Nucleus accumbens (tissue), 56 donors: ENCODE measurements at regions not wholly inside any gene's neighbourhood (a gene's known extent, or its start where the extent isn't known, plus 50 kb on each side); places are given as distances from the start of the nearest gene placed in this dataset.
A peak's percentile ranks its signal among the peaks of the same experiment; 100 is the strongest.

Source experiments
- DNase-seq, 56 donors: peaks; one replicate each; lab custom pipeline; 2025; lab: John Stamatoyannopoulos, UW

DNA sequence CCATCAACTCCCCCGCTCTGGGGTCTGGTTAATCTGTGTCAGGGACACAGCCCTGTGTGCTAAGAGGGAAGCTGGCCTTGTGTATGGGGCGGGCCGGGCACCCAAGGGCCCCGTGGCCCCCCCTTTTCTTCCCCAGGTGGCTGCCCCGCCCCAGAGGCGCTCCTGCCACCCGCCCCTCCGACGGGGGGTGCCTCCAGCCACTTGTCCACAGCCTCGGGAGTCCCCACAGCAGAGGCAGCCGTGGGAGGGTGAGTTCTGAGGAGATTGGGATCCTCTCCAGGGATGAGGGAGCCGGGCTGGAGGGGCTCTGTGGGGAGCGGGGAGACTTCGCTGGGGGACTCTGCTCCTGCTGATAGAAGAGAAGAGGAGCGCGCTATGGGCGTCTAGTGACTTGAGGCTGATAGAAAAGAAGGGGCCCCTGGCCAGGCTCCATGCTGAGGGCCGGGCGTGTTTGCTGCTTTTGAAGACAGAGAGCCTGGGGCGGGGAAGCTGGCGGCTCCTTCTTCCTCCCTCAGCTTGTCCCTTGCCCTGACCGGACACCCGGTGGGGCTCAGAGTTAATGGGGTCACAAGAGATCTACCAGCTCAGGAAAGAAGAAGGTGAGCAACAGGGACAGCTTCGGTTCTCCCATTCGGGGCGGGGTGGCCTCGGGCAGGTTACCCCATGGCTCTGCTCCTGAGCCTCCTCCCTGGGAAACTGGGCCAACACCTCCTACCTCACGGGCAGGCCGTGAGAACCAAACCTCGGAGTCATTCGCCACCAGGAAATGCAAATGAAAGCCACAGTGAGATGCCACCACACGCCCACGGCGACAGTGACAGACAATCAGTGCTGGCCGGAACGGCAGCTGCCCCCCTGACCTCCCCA, 89.4 kb upstream of the TAF1B start:
- DNase-seq, result no peak

DNA sequence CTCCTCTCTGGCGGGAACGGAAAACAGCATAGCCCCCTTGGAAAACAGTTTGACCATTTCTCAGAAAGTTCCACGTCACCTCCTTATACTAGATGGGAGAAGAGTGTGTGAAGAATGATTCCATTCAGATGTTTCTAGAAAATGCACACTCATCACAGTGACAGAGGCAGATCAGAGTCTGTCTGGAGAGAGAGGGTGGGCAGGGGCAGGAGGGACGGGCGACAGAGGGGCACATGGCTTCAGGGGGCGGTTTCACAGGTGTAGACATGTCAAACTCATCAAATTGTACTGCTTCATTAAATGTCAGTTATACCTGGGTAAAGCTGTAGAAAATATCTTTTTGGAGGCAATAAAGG, 88.8 kb upstream of the TAF1B start:
- DNase-seq, result no peak

DNA sequence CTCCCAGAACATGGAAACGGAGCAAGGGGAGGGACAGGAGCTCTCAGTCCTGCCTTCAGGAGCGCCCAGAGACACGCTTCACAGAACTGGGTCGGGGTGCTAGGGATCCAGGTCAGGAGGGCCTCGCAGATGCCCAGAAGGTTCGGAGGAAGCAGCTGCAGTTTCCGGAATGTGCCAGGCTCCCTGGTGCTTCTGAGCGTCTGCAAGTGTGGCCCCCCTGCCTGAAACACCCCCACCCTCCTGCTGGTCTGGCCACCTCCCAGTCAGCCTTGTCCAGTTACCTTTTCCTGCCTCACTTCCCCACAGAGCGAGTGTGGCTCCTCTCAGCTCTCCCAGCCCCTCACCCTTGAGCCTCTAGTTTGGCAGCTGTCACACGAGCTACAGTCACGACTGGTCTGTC, 88.3 kb upstream of the TAF1B start:
- DNase-seq, result no peak

DNA sequence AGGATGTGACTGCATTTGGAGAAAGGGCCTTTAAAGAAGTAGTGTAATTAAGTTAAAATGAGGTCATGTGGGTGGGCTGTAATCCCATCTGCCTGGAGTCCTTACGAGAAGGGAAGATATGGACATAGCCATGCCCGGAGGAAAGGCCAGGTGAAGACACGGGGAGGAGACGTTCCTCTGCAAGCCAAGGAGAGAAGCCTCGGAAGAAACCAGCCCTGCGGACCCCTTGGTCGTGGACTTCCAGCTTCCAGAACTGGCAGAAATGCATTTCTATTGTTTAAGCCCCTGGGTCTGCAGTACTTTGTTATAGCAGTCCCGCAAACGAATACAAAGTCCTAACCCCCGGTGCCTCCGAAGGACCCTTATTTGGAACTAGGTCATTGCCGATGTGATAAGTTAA, 87.6 kb upstream of the TAF1B start:
- DNase-seq, result no peak

DNA sequence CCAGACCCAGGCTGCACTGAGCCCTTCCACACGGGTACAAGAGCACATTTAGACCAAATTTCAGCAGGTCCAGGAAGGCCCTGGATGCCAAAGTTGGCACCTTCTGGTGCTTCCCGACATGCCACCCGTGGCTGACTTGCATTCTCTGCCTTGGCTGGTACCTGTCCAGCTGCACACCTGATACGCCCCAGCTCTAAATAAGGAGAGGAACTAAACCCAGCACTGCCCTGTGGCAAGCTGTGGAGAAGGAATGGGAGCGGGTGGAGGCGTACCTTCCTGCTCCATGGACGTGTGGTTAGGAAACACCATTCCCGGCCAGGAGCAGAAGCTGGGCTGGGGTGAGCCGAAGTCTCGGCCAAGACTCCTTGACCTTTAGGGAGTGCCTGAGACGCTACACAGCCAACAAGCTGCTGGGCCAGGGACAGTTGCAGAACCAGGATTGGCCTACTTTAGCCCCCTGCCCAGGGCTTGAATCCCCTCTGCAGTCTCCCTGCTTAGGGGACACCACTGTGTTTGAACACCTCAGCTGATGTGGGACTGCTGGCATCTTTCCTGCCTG, 86.5 kb upstream of the TAF1B start:
- no peak for DNase-seq

DNA sequence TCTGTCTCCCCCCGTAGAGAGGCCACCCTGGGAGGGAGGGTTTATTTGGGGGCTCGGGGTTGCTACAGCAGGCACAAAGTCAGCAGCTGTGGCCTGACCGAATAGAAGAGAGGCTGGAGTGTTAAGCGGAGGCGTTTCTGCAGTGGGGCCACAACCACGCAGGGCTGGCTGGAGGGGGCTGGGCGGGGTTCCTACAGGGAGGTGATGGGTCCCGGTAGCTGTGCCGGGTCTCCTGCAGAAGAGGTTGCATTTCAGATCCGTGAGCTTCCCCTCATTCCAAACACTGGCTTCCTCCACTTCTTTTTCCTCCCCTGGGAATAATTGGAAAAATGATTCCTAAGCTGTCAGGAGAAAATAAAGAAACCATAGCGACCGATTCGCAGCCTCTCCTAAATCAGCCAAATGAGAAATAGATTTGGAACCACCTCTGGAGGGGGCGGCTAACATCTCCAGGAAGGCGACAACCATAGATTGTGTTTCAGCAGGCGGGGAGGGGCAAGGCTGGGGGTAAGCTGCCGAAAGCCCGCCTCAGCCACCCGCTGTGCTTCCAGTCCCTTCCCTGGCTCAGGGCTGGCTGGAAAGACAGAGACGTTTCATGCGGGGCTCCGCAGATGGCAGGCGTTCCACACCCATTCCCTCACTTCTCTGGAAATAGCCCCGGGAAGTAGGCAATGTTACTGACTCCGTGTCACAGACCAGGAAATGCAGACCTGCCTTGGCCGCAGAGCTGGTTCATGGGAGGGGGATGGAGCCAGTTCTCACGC, 85.6 kb upstream of the TAF1B start:
- DNase-seq, result peak in 36 of 56 donors; percentile 13 to 73 (median 43)

DNA sequence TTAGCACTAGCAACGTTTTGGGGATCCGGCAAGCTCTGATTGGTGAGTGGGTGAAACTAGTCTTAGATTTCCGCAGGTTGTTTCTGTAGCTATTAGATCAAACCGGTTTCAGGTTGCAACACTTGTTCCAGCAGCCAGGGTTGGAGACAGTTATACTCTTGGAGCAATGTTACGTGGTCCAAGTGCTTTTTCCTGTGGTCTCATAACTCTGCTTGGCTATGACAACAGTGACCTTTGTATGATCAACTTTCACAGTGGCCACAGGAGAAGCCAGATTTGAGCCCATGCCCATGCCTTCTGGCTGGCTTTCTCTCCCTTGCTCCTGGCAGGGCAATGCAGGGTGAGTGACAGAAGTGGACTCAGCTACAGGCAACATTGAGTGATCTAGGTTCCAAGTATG, 84.5 kb upstream of the TAF1B start:
- DNase-seq, result no peak

DNA sequence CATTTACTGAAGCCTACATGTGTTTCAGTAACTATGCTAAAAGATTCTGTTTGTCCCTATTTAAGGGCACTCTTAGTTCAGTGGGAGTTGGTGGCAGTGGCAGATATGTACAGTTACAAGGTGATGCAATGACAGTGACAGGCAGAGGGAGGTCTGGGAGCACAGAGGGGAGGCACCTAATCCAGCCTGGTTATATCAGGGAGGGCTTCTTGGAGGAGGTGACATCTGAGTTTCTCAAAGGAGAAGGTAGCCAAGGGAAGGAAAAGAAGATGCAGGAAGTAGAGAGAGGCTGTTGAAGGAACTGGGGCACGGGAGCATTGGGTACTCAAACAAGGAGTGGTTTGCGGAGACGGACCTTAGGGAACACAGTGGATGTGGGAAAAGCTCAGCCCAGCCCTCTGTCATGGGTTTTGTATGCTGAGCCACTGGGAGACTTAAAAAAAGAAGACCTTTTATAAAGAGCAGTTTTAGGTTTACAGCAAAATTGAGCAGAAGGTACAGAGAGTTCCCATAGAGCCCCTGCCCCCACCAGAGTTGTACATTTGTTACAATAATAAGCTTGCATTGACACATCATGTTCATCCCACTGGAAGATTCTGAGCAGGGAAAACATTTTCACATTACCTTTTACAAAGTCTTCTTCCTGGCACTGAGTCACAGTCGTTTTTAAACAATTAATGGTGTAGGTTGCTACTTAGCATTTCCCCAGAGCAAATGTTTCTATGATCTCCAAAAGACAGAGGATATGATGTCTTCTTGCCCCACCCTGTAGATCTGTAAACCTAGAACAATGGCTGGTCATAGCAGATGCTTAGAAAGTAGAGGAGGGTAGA, 83.0 kb upstream of the TAF1B start:
- DNase-seq, result peak in 19 of 56 donors; percentile 9 to 71 (median 21)

DNA sequence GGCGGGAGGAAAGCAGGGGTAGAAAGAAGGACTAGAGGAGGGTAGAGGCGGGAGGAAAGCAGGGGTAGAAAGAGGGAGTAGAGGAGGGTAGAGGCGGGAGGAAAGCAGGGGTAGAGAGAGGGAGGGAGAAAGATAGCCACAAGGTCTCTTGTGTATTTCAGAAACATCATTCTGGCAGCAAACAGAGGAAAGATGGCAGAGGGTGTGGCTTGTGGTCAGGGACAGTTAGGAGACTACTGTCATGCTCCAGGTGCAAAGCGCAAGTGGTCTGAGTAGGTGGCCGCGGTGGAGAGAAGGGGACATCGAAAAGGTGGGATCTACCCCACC, 82.4 kb upstream of the TAF1B start:
- no peak for DNase-seq

DNA sequence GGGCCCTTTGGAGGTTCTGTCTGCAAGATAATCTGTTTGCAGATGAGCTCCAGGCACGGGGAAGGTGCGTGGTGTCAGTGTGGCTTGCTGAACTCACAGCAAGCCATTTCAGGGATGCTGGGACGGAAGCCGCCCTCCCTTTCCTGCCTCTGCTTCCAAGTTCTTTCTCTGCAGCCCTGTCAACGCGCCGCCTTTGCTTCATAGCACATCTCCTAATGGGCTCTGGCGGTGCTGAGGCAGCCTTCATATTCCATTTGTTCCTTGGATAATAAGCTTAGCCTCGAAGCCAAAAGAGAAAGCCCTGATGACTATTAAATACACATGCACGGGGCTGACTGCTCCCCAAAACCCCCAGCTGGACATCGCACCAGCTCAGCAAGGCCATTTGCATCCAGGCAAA, 81.7 kb upstream of the TAF1B start:
- DNase-seq, result peak in 13 of 56 donors; percentile 12 to 67 (median 28)

DNA sequence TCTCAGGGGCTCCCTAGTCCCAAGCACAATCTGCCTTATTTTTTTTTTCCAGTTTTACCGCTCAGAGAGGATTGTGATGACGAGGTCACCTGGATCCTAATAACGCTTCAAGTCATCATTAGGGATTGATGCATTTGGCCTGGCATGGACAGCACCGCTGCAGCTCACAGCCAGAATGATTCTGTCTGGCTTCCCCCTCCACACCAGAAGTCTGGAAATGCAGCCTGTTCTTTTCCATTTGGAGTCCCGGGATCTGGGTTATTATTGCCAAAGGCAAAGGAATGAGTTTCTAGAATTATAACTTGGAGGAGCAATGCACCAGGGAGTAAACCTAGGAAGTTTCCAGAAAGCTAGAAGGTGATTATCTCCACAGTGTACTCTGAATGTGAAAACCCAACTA, 81.1 kb upstream of the TAF1B start:
- DNase-seq, result no peak

DNA sequence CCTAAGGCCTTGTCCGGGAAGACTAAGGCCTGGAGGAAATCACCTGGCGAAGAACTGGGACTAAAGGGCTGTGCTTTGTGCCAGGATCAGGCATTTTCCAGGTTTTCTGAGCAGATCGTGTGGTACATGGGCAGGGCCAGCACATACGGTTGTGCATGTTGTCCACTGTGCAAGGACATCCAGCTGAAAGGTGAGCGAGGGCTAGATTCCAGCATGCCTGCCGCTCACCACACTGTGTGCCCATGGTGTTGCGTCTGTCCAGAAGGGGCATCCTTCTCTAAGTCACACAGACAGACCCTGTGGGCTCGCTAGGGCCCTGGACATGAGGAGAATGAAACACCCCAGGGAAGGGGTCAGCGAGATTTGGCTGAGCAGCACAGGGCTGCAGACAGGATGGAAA, 80.3 kb upstream of the TAF1B start:
- DNase-seq, result no peak

DNA sequence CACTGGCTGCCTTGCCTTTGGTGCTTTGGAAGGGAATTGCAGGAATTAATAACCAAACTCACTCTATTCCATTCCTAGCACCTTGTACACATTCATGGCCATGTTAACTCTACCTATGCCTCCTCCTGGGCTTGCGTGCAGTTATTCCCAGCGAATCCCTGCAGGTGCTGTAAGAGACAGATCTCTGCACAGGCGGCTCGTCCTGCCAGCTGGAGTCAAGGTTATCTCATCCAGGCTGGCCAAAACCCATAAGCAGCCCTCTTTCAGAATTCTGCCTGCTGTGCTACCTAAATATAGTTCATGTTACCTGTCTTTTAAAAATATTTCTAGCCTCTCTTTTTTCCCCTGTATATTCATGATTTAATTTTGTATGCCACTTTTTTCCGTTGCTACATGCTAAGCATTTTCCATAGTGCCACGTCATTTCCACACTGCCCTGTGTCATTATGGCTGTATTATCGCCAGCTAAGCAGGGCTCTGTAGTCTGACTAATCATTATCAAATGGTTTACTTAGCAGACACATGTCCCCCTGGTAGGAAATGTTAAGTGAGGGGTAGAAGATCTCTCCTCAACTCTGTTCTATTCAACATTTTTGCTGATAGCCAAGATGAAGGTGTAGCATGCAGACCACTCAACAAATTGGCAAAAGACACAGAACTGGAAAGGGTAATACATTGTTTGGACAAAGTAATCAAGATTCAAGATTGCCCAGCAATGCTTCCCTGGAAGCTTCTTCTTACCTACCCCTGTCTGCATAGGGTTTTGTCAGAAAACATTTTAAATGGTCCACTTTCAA, 79.7 kb upstream of the TAF1B start:
- no peak for DNase-seq

DNA sequence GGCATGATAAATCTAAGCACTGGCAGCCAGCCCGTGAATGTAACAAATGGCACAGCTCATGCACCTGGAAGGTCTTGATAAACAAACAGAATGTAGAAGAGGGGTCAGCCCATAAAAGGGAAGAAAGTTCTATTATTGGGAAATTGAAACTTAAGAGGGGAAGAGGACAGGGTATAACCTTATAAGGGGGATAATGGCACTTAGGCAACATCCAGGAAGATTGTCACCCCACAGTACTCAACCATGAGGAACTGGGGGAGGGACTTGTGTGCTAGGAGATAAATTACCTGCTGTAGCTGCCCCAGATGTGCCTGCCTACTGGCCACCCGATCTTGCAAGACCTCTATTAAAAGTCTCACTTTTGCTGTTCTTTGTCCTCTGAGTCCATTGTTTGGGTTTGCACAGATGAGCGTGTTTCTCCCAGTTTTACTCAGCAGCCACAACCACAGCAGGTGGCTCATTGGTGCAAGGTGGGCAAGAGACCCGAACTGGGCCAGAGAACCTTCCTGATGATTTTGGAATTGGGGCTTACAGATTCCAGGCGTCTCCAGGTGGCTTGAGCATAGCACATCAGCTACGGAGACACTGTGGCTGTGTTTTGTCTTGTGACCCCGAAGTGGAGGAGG, 79.0 kb upstream of the TAF1B start:
- DNase-seq, result no peak

DNA sequence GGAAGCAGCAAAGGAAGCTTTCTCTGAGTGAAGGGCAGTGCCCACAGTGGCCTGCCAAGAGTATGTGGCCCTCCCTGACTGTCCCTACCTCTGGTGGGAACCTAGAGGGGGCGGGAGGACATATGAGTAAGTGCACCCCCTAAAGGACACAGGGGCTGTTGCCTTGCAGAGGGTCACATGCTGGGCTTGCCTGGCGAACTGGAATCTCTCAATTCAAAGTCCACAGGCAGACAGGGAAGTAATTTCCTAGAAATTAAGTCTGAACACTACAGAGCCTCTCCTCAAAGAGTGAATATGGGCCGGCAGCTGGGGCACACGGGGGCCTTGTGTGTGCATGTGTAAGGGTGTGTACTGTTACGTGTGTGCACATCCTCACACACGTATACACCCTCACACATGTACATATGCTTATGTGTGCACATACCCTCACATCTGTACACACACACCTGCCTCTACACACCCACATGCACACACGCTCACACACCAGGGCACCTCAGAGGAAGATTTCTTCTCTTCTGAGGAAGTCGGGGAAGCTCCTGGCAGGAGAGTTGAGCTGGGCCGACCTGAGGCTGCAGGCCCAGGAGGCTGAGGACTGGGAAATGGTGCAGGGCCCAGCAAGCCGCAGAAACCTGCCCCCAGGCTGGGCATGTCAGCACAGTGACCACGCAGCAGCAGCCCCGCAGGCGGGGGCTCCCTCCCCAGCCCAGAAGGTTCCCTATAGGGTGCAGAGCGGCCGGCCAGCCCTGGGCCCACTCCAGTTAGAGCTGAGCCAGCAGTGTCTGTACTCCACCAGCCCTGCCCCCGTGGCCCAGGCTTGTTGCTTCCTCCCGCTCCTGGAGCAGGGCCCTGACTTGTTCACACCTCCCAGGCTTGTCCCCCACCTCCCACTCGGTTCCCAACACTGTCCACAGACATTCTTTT, 77.4 kb upstream of the TAF1B start:
- no peak for DNase-seq

DNA sequence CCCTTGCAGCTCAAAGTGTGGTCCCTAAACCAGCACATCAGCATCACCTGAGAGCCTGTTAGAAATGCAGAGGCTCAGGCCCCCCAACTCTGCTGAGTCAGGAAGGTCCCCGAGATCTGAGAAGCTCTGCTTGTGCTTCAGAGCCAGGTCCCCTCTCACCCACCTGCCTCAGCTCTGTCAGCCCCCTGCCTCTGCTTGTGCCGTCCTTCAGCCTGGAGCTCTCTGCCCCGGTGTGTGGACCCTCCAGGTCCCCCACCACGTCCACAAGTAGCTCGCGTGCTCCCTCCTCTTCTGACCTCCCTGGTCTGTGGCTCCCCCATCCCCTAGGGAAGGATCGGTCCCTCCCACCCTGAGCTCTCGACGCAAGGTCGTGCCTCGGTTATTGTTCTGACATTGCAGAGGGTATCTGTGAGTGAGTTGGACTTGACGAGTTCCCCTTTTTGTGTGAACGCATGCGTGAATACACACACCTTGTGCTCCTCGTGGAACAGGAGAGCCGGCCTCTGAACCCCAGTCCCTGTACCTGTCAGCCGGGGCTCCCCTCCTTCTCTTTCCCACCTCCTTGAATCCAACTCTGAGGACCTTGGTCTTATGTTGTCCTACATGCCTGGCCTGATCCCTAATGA, 75.5 kb upstream of the TAF1B start:
- DNase-seq, result no peak

DNA sequence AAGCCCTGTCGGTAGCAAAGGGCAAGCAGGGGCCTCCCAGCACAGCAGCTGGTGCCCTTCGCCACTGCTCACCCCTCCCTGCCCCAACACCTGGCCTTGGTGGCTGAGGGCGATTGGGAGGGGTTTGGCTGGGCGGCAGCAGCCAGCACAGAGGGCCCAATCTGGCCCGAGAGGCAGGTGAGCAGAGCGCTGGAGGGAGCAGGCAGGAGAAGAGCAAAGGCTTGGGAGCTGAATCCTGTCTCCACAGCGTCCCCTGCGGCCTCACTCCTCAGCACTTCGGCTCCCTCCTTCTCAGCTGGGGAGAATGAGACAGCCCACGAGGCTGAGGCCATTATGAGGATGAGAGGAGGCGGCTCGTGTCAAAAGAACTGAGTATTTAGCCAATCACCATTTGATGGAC, 74.9 kb upstream of the TAF1B start:
- no peak for DNase-seq
